ENCODE measurements at regions not wholly inside any gene's neighbourhood (a gene's known extent, or its start where the extent isn't known, plus 50 kb on each side); places are given as distances from the start of the nearest gene placed in this dataset.
"Not testable (repeated sequence)": the region's sequence is repeated elsewhere in the genome, so short reads cannot be mapped to it uniquely, and the experiment has no call there.

DNA sequence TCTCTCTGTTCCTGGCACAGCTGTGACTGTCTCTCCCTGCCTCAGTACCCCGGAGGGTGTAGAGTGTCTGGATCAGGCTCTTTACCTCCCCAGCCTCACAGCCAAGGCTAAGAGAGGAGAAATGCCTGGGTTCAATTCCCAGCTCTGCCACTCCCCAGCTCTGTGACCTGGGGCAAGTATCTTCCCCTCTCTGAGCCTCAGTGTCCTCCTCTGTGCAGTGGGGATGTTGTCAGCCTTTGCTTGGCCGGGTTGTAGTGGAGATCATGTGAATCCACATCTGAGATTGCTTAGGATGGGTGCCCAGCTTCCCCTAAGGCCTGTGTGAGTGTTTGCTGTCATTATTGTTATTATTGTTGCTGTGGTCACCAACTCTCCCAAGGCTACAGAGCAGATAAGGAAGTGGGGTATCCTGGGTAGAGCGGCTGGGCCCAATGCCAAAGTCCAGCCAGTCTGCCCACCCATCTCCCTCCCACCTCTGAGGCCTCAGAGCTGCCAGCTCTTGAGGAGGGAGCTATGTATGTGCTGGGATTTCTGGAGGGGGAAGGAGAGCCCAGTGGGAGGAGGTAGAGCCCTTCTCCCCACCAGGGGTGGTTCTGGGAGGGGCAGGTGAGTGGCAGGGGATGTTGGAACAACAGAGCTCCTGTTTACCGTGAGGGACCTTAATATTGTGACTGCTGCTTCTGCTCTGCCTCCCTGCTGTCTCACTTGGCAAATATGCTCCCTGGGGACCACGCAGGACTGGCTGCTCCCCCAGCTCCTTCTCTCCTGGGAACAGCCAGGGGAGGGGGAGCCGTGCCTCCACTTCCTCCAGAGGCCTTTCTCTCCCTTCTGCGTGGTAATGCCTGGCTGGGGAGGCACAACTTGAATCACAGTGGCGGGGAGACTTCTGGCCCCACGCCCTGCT is 170.5 kb downstream of the RPS24 start:
- DNase-seq (ENCODE audit: extremely low spot score, insufficient read length, low read depth) (no peak), FAIRE-seq (no peak)

DNA sequence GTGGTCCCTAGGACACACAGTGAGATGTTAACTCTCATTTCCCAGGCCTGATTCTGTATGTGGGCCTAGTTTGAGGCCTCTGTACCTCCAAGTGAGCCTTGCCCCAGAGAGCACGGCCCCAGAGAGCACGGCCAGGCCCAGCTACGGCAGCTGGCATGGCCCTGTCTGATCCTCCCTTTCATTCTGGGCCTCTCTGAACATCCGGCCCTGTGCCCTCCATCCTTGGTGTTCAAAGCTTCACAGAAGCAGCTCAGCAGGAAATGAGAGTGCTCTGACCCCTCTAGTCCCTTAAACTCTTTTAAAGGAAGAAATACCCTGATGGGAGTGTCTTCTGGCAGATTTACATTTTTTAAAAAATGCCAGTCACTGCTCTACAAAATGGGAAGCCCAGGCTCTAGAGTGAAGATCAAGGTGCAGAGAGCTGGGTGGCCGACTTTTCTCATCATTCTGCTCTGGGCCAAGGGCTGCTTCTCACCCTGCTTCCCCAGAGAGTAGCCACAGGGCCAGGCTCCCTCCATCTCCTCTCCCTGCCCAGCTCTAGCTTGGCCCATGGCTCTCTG is 171.9 kb downstream of the RPS24 start:
- FAIRE-seq (no peak), DNase-seq (ENCODE audit: extremely low spot score, insufficient read length, low read depth) (no peak)

GRCh38 chr10:78207216-78207615 is 173.6 kb downstream of the RPS24 start:
- DNase-seq (ENCODE audit: extremely low spot score, insufficient read length, low read depth): no peak
- FAIRE-seq: no peak

DNA sequence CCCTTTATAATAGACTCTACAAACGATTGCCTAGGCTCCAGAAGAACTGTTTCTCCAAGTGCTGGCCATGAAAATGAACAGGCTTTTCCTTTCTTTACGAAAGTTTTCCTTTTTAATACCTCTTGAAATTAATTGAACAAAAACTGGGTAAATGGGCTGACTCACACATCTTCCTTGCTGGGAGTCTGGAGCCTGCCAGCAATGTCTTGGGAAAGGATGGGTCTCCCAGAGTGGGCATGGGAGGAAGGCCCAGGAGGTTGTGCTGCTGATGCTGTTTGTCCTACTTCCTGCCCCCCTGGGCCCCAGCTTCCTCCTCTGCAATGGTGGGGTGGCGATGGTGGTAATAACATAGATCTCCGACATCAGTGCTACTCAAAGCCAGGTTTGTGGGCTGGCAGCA is 174.1 kb downstream of the RPS24 start:
- FAIRE-seq: no peak
- no peak for DNase-seq (ENCODE audit: extremely low spot score, insufficient read length, low read depth)

DNA sequence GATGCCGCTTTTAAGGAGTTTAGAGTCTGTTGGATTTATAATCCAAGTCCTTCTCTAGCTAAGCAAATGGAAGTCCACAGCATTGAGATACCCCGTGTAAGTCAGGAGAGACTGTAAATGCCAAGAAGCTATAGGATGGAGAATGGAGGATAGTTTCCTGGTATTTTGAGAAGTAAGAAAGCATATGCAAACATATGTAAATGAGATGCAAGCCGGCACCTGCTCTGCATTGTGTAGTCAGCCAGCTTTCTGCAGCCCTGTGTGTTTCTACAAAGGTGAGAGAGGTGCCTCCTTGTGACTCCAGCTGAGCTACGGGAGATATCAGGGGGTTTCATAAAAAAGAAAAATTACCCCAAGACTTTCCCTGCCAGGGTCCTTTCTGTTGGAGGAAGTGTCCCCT is 176.3 kb downstream of the RPS24 start:
- FAIRE-seq (no peak), DNase-seq (ENCODE audit: extremely low spot score, insufficient read length, low read depth) (no peak)

DNA sequence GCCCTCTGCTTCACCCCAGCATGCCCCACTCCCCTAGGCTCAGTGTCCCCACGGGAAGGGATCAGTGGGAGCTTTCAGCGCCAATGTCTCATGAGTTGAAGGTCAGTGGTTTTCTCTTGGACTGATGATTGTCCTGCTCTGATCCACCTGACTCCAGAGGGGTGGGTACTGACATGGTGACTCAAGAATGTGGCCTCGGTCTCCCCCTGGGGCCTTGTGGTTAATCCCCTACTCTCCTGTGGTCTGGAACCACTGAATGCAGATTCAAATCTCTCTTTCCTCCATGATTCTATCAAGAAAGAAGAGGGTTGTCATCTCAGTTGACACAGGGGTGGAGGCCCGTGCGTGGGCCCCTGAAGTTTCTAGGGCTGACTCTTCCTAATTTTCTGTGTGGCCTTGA is 176.9 kb downstream of the RPS24 start:
- FAIRE-seq (no peak), DNase-seq (ENCODE audit: extremely low spot score, insufficient read length, low read depth) (no peak)

DNA sequence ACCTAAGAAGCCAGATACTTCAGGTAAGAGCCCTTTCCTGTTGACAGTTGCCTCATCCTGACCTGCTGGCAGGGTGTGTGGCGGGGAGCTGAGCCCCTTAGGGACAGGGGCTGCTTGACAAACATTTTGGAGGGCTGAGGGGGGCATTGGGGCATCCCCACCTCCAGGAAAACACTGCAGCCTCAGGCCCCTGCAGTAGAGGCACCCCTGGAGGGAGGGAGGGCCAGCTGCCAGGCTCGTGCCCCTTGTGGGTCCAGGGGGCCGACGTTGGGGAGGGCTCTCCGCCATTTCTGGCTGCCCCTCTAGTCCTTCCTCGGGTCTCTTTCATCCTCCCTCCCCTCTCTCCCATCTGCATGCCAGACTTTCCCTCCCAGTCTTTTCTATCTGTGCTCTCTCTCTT is 177.3 kb downstream of the RPS24 start:
- DNase-seq (ENCODE audit: extremely low spot score, insufficient read length, low read depth) (no peak), FAIRE-seq (no peak)

DNA sequence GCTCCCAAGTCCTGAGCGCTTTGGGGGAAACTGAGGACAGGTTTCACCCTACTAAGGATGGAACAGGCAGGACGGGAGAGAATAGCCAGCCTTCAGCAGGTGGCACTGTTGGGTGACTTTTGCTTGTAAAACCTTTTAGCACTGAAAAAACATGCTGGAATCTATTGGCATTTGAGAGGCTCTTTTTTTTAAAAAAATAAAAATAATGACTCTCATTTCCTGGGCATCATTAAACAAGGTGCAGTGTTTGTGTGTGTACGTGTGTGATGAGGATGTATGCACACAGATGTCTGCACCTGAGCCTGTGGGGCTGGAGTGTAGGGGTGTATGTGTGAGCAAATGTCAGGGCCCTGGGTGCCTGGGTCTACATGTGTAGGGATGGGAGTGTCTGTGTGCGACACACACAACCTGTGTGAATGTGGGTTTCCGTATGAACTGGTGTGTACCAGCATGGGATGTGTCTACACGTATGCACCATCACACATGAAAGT is 177.9 kb downstream of the RPS24 start:
- FAIRE-seq: no peak

DNA sequence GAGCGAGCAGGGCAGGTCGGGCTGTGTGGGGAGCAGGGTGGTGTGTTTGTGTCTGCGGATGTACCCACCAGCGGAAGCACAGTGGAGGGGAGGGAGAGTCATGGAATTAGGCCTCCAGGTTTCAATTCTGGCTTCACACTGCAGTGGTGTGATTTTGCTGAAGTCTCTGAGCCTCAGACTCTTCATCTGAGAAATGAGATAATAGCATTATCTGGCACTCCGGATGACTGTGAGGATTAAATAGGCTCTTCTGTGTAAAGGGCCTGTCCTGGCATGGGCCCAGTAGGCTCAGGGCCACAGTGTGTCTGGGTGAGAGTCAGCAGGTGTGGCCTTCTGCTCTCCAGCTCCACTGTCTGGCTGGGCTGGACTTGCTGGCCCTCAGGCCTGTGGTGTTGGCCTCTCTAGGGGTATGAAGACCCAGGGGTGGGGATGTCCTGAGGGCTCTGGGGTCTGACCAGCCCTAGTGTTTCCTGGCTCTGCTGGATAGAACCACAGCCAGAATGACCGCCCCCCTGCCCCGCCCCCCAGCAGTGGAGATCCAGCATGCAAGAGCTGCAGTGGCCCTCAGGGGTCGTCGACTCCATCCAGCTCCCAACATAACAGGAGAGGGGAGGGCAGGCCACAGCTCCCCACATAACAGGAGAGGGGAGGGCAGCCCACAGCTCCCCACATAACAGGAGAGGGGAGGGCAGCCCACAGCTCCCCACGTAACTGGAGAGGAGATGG is 178.6 kb downstream of the RPS24 start:
- DNase-seq (ENCODE audit: extremely low spot score, insufficient read length, low read depth): no peak
- no peak for FAIRE-seq

More for the DNA sequence above, 177.9 kb downstream of the RPS24 start:
- DNase-seq (ENCODE audit: extremely low spot score, insufficient read length, low read depth): no peak

GRCh38 chr10:78212786-78213175 is 179.1 kb downstream of the RPS24 start:
- FAIRE-seq (no peak), DNase-seq (ENCODE audit: extremely low spot score, insufficient read length, low read depth) (no peak)

- DNase-seq (ENCODE audit: extremely low spot score, insufficient read length, low read depth) (no peak), FAIRE-seq (no peak)
These were observed 181.3 kb downstream of the RPS24 start for GRCh38 chr10:78214955-78215354.

DNA sequence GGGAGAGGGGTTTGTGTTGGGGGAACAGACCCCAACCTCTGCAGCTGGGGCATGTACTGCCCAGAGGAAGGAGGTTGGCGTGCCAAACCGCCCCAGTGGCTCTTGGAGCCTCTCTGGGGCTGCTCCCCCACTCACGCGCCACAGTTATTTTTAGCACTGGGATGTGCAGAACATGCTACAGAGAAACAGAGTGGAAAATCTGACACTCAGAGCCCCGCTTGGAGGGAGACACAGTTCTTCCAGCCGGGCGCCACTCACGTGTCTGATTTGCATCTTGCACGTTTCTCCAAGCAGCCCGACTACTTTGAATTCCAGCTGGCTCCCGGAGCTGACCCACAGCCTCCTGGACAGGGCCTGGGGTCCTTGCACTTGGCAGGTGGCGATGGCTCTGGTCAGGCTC is 182.0 kb downstream of the RPS24 start:
- FAIRE-seq: no peak
- DNase-seq (ENCODE audit: extremely low spot score, insufficient read length, low read depth): no peak

DNA sequence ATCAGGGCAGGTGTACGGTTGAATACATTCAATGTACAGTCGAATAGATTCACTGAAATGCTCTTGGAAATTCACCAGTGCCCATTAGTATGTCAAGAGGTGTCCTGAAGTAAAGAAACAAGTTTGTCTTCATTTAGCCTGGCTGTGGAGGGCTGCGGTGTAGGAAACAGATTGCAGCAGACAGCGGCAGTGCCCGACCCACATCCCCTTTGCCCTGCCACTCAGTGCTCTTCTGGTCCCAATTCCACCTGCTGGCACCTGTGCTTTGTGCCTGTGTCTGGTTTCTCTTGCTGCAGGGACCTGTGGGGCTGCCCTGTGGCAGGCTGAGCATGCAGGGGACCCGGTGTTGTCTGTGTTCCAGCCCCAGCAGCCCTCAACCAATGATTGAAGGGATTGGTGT is 183.7 kb downstream of the RPS24 start:
- FAIRE-seq: no peak
- no peak for DNase-seq (ENCODE audit: extremely low spot score, insufficient read length, low read depth)

DNA sequence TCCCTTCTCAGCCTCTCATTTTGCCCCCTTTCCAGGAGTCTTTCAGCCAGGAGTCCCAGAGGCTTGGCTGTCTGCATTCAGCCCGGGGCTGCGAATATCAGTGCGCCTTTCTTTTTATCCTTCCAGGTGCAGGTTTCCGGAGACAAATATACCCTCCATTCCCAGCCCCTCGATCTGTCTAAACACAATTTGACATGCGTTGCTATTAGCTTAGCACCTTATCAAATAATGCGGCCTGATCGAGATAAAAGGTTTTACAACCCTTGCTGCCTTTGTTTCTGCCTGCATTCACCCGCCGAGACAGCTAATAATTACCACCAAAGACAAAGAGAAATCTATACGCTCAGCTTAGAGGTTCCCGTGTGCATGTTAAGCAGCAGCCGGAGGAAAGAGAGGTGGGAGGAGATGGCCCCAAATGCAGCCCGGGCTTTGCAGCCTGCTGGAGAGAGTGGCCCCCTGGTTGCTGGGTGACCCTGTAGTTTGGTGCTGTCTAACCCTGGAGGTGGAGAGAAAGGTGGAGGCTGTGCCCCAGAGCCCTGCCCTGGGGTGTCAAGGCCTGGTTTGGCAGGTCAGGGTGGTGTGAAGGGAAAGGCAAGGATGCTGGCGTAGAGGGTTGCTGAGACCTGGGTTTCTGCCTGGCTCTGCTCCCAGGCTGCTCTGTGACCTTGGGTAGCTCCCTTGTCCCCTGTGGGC is 185.3 kb downstream of the RPS24 start:
- FAIRE-seq (no peak), DNase-seq (ENCODE audit: extremely low spot score, insufficient read length, low read depth) (no peak)

DNA sequence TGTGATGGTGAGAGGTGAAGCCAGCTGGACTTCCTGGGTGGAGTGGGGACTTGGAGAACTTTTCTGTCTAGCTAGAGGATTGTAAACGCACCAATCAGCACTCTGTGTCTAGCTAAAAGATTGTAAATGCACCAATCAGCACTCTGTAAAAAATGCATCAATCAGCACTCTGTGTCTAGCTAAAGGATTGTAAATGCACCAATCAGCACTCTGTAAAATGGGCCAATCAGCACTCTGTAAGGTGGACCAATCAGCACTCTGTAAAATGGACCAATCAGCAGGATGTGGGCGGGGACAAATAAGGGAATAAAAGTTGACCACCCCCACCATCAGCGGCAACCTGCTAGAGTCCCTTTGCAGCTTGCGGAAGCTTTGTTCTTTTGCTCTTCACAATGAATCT is 185.9 kb downstream of the RPS24 start:
- DNase-seq (ENCODE audit: extremely low spot score, insufficient read length, low read depth); FAIRE-seq: not testable (repeated sequence)

- FAIRE-seq: no peak
- no peak for DNase-seq (ENCODE audit: extremely low spot score, insufficient read length, low read depth)
These were observed 187.1 kb downstream of the RPS24 start for GRCh38 chr10:78220781-78221180.

GRCh38 chr10:78222096-78222790 is 188.6 kb downstream of the RPS24 start:
- FAIRE-seq (no peak), DNase-seq (ENCODE audit: extremely low spot score, insufficient read length, low read depth) (no peak)

DNA sequence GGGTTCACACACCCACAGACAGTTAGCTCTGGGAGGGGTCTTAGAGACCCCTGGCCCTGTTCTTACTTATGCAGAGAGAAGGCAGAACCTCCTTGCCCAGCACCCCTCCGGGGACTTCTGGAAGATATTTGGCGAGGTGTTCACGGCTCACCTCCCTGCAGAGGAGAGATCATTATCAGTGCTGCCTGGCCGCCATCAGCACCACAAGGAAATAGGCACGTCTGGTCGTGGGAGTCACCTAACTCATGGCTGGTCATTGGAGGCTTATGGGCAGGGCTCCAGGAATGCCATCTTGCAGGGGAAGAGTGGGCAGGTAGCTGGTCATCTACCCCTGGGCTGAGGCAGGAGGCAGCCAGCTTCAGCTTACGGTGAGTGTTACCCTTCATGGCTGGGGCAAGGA is 189.4 kb downstream of the RPS24 start:
- no peak for DNase-seq (ENCODE audit: extremely low spot score, insufficient read length, low read depth)
- no peak for FAIRE-seq

GRCh38 chr10:78224602-78225001 is 190.9 kb downstream of the RPS24 start:
- DNase-seq (ENCODE audit: extremely low spot score, insufficient read length, low read depth) (no peak), FAIRE-seq (no peak)

DNA sequence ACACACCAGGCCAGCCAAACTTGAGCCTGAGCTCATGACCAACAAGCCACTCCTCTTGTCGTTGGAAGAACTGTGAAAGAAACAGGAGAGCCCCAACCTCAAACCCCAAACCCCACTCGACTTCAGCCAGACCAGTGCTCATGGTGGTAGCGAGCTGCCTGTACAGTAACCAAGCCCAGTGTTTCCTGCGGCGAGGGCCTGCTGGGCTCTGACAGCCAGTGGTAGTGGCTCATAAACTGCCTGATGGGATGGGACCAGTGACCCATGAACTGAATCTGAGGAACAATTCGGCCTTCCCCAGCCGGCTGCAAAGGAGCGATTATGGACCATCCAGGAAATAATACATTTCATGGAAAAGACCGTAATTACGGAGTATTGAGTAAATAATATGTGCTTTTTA is 191.9 kb downstream of the RPS24 start:
- DNase-seq (ENCODE audit: extremely low spot score, insufficient read length, low read depth) (no peak), FAIRE-seq (no peak)

Measured in GM18507 (cell line).